Mucosa of descending colon (tissue), 3 donors: ENCODE measurements at regions not wholly inside any gene's neighbourhood (a gene's known extent, or its start where the extent isn't known, plus 50 kb on each side); places are given as distances from the start of the nearest gene placed in this dataset.

Experiments used
- ATAC-seq: fragments of 200-7000 bp; cut with Tn5 transposase; one replicate; pipeline ENCODE4 v1.9.1; 2020; ENCODE audit warnings: mild to moderate bottlenecking, moderate library complexity
- DNase-seq, 3 donors: peaks; one replicate each; pipeline ENCODE4 v3.0.0-alpha.2; 2020
- H3K36me3 ChIP-seq: fragments of 200-600 bp; one replicate; pipeline ENCODE4 v1.8.0; 2021; ENCODE audit warnings: low read depth, mild to moderate bottlenecking
- H3K4me1 ChIP-seq: fragments of 200-600 bp; one replicate; pipeline ENCODE4 v1.8.0; 2021; ENCODE audit warnings: low read depth, mild to moderate bottlenecking
- H3K4me3 ChIP-seq: fragments of 200-600 bp; one replicate; pipeline ENCODE4 v1.8.0; 2021; ENCODE audit warnings: mild to moderate bottlenecking
- H3K9me3 ChIP-seq: fragments of 200-600 bp; one replicate; pipeline ENCODE4 v1.8.0; 2021; ENCODE audit warnings: mild to moderate bottlenecking
- intact Hi-C, 2 donors: fragments of 100-400 bp; cut with DNase I in 1 of 2; cut with micrococcal nuclease in 1 of 2; formaldehyde crosslinking; loops; one replicate each; pipeline versions ENCODE4 v1.11.0 to v1.11.1; 2022; cut with DNase I, micrococcal nuclease
- TF ChIP-seq, protein P1 (sequence below): fragments of 200-600 bp; IDR thresholded peaks from one replicate; pipeline ENCODE4 v1.8.0; 2022; ENCODE audit warnings: antibody characterized with exemption, mild to moderate bottlenecking
- donor health status: DM: no; HTN: no; CAD: no; lungs with moderate emphysema.
- donor health status: DM: no; HTN: no; CAD: no.
- donor health status: DM: no; HTN: yes; CAD: no.

DNA sequence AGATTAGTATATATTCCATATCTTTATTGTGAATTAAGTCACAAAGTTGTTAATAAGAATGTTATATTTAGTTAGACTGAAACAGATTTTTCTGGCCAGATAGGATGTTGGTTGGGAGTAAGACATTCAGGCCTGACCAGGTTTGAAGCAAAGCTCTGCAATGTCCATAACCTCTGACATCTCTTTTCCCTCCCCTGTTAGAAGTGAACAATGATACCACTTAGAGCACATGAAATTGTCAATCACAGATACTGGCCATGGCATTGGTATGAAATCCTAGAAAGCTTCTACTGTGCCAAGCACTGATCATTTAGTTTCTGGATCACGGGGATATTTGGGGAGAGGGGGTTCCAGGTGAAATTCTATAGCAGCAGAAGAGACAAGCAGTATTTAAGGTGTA is 1455.1 kb upstream of the CDH9 start:
- Histone ChIP-seq H3K9me3 (peaks cover 30% of the 10 kb centered on the region), H3K4me1 (no peaks in the 10 kb centered on the region), H3K36me3 (no peaks in the 10 kb centered on the region), H3K4me3 (no peak overlapping the region)
- intact Hi-C loops: no loop called here
- TF ChIP-seq, protein P1, sequence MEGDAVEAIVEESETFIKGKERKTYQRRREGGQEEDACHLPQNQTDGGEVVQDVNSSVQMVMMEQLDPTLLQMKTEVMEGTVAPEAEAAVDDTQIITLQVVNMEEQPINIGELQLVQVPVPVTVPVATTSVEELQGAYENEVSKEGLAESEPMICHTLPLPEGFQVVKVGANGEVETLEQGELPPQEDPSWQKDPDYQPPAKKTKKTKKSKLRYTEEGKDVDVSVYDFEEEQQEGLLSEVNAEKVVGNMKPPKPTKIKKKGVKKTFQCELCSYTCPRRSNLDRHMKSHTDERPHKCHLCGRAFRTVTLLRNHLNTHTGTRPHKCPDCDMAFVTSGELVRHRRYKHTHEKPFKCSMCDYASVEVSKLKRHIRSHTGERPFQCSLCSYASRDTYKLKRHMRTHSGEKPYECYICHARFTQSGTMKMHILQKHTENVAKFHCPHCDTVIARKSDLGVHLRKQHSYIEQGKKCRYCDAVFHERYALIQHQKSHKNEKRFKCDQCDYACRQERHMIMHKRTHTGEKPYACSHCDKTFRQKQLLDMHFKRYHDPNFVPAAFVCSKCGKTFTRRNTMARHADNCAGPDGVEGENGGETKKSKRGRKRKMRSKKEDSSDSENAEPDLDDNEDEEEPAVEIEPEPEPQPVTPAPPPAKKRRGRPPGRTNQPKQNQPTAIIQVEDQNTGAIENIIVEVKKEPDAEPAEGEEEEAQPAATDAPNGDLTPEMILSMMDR: no peak
- no peak for ATAC-seq
- no peak for DNase-seq

DNA sequence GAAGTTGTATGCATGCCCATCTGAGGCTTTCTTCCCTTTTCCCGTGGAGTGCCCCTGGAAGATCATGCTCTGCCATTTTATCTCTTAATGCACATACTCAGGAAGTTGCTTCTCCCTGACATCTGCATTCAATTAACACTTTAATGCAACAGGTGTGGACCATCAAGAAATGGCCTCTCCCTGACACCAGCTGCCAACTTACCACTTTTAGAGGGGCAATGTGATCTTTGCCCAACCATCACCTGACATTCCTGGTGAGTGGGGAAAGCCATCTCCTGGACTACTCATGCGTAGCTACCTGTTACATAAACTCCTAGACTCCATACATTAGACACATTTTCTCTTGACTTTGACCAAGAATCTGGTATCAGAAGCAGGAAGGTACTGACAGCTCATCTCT is 1450.4 kb upstream of the CDH9 start:
- intact Hi-C loops: no loop called here
- ATAC-seq (no peak), DNase-seq (no peak)
- Histone ChIP-seq H3K9me3 (peaks cover 24% of the 10 kb centered on the region), H3K36me3 (no peaks in the 10 kb centered on the region), H3K4me3 (no peak overlapping the region), H3K4me1 (no peaks in the 10 kb centered on the region)
- TF ChIP-seq, protein P1: no peak

DNA sequence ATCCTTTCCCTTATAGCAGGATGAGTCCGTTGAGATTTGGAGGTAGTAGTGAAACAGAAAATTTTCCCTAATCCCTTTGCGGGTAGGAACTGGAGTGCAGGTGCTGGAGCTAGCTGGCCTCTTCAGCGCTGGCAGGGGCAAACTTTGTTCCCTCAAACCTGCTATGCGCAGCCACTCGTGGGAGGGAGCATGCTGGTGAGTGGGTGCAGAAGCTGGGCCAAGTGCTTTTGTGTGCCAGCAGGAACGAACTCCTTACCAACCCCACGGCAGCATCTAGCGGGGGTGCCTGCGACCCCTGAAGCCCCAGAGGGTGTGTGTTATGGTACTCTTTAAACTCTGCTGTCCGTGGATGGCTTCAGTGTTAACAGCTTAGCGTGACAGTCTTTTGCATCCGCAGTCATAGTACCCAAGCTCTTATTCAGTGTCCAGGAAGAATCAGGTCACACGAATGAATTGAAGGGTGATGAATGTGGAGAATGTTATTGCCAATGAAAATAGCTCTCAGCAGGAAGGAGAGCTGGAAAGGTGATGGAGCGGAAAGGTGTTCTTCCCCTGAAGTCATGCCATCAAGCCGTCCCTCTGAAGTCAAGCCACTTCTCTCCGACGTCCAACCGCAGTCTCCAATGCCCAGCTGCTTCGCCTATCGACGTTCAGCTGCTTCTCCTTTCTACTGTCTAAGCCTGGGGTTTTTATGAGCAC is 1445.1 kb upstream of the CDH9 start:
- intact Hi-C loops: no loop called here
- Histone ChIP-seq H3K9me3 (peaks cover 15% of the 10 kb centered on the region), H3K4me1 (no peaks in the 10 kb centered on the region), H3K36me3 (no peaks in the 10 kb centered on the region), H3K4me3 (no peak overlapping the region)
- ATAC-seq (no peak), DNase-seq (no peak)
- TF ChIP-seq, protein P1: no peak

- no peaks in the 10 kb centered on the region for H3K4me1 ChIP-seq
- no peaks in the 10 kb centered on the region for H3K36me3 ChIP-seq
- no peak for DNase-seq
- no peak overlapping the region for H3K4me3 ChIP-seq
- TF ChIP-seq, protein P1: no peak
- peaks cover 6% of the 10 kb centered on the region for H3K9me3 ChIP-seq
- ATAC-seq: no peak
- intact Hi-C loops: no loop called here
Observed at GRCh38 chr5:28473531-28474107, 1435.2 kb upstream of the CDH9 start.

DNA sequence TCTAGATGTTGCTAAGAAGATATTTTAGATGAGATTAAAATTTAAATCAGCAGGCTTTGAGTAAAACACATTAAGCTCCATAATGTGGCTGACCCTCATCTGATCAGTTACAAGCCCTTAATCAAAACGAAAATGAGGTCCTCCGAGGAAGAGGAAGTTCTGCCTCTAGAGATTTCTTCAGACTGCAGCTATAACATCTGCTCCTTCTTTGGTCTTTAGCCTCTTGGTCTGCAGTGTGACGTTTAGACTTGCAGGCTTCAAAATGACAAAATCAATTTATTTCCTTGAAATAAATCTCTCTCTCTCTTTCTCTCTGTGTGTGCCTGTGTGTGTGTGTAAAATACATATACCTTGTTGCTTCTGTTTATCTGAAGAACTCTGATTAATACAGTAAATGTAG is 1429.8 kb upstream of the CDH9 start:
- DNase-seq: no peak
- no peak for ATAC-seq
- peaks cover 5% of the 10 kb centered on the region for H3K9me3 ChIP-seq

More for the DNA sequence above, 1429.8 kb upstream of the CDH9 start:
- Histone ChIP-seq H3K36me3 (no peaks in the 10 kb centered on the region), H3K4me3 (no peak overlapping the region), H3K4me1 (no peaks in the 10 kb centered on the region)
- TF ChIP-seq, protein P1: no peak
- intact Hi-C loops: no loop called here
